Stomach (tissue), 4 donors: ENCODE measurements at regions not wholly inside any gene's neighbourhood (a gene's known extent, or its start where the extent isn't known, plus 50 kb on each side); places are given as distances from the start of the nearest gene placed in this dataset.

Experiments
- POLR2A ChIP-seq, 4 donors: fragments of 450-650 bp; IDR thresholded peaks; one replicate each; pipeline ENCODE4 v1.6.1; 2016; ENCODE audit warnings: antibody characterized with exemption in 4 of 4, control low read depth in 2 of 4, mild to moderate bottlenecking in 1 of 4, moderate library complexity in 1 of 4
- POLR2AphosphoS5 ChIP-seq, 3 donors: sonication (generic); formaldehyde crosslinking; IDR thresholded peaks; one replicate each; pipeline ENCODE4 v1.6.1; 2016; ENCODE audit warnings: antibody characterized with exemption in 3 of 3
- TF ChIP-seq, protein P1 (sequence below), 7 experiments: fragments of 450-650 bp in 4 of 7; fragments of 200-600 bp in 3 of 7; sonication (generic) in 3 of 7; IDR thresholded peaks; one replicate each; pipeline ENCODE4 v1.5.1; 2016 to 2019; ENCODE audit warnings: antibody characterized with exemption in 7 of 7, control low read depth in 2 of 7, mild to moderate bottlenecking in 1 of 7

DNA sequence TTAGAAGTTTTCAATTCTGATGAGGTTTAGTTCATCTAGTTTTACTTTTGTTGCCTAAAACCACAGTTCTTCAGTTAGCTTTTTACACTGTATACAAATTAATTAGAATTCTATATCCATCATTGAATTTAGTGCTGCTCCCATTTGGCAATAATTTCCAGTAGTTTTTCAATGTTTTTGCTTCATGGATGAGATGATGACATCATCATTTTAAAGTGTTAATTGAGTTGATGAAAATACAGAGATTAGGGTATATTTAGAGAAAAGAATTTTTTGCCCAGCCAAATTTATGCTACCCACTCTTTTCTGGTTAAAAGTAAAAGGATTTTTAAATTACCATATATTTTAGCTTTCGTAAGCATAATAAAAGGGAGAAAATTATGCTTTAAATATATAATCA lies 323.8 kb downstream of the TMEM167A start:
- no peak for TF ChIP-seq POLR2AphosphoS5 (IDR thresholded peaks at IDR 0.05)
- no peak for TF ChIP-seq POLR2A (IDR thresholded peaks at IDR 0.05)
- TF ChIP-seq, protein P1, sequence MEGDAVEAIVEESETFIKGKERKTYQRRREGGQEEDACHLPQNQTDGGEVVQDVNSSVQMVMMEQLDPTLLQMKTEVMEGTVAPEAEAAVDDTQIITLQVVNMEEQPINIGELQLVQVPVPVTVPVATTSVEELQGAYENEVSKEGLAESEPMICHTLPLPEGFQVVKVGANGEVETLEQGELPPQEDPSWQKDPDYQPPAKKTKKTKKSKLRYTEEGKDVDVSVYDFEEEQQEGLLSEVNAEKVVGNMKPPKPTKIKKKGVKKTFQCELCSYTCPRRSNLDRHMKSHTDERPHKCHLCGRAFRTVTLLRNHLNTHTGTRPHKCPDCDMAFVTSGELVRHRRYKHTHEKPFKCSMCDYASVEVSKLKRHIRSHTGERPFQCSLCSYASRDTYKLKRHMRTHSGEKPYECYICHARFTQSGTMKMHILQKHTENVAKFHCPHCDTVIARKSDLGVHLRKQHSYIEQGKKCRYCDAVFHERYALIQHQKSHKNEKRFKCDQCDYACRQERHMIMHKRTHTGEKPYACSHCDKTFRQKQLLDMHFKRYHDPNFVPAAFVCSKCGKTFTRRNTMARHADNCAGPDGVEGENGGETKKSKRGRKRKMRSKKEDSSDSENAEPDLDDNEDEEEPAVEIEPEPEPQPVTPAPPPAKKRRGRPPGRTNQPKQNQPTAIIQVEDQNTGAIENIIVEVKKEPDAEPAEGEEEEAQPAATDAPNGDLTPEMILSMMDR (IDR thresholded peaks at IDR 0.05), result no peak
